Gastrocnemius medialis (tissue), 4 donors: ENCODE measurements at regions not wholly inside any gene's neighbourhood (a gene's known extent, or its start where the extent isn't known, plus 50 kb on each side); places are given as distances from the start of the nearest gene placed in this dataset.

Experiments used
- ATAC-seq, 2 donors: fragments of 150-250 bp; one replicate each; pipeline ENCODE4 v1.9.1; 2016
- DNase-seq, 2 donors: peaks; one replicate each; pipeline ENCODE4 v3.0.0-alpha.2; 2019
- H3K27ac ChIP-seq, 4 donors: fragments of 200-600 bp; sonication (generic); 1 replicate in 1 of 4; 2 replicates in 3 of 4; pipeline ENCODE4 v1.5.1; 2016 to 2018; ENCODE audit warnings: mild to moderate bottlenecking in 2 of 4, moderate library complexity in 1 of 4
- H3K27me3 ChIP-seq, 3 donors: fragments of 200-600 bp; sonication (generic) in 2 of 3; 1 replicate in 1 of 3; 2 replicates in 2 of 3; pipeline versions ENCODE4 v1.5.1 to v1.6.0; 2016 to 2019; ENCODE audit warnings: mild to moderate bottlenecking in 1 of 3, moderate library complexity in 1 of 3
- H3K36me3 ChIP-seq, 2 donors: fragments of 200-600 bp; sonication (generic) in 1 of 2; one replicate each; pipeline ENCODE4 v1.5.1; 2017 to 2018
- H3K4me1 ChIP-seq, 2 donors: fragments of 200-600 bp; sonication (generic) in 1 of 2; one replicate each; pipeline ENCODE4 v1.5.1; 2016 to 2017; ENCODE audit warnings: mild to moderate bottlenecking in 2 of 2
- H3K4me3 ChIP-seq, 4 donors: fragments of 200-600 bp; sonication (generic) in 3 of 4; 1 replicate in 1 of 4; 2 replicates in 3 of 4; pipeline ENCODE4 v1.5.1; 2016 to 2019; ENCODE audit warnings: mild to moderate bottlenecking in 2 of 4
- H3K9me3 ChIP-seq, 3 donors: fragments of 200-600 bp; sonication (generic) in 2 of 3; 1 replicate in 1 of 3; 2 replicates in 2 of 3; pipeline ENCODE4 v1.5.1; 2016 to 2019
- CTCF ChIP-seq, 5 experiments: fragments of 450-650 bp in 3 of 5; fragments of 200-600 bp in 2 of 5; sonication (generic) in 2 of 5; IDR thresholded peaks in 4 of 5; conservative IDR thresholded peaks in 1 of 5; 1 replicate in 4 of 5; 2 replicates in 1 of 5; pipeline ENCODE4 v1.5.1; 2016 to 2019; ENCODE audit warnings: antibody characterized with exemption in 5 of 5, mild to moderate bottlenecking in 3 of 5, moderate library complexity in 3 of 5
- POLR2A ChIP-seq, 2 donors: fragments of 450-650 bp; IDR thresholded peaks; one replicate each; pipeline ENCODE4 v1.6.1; 2017; ENCODE audit warnings: antibody characterized with exemption in 2 of 2, mild to moderate bottlenecking in 2 of 2, moderate library complexity in 2 of 2
- in situ Hi-C, 4 donors: fragments of 200-750 bp; cut with MboI; loops; one replicate each; pipeline versions ENCODE4 v1.15.0 to v1.8.0; 2017; ENCODE audit warnings: low sequenced_read_pairs in 4 of 4
- intact Hi-C: fragments of 100-400 bp; cut with DNase I; formaldehyde crosslinking; loops from one replicate; pipeline ENCODE4 v1.15.1; 2023; ENCODE audit warnings: low total_unique reads

DNA sequence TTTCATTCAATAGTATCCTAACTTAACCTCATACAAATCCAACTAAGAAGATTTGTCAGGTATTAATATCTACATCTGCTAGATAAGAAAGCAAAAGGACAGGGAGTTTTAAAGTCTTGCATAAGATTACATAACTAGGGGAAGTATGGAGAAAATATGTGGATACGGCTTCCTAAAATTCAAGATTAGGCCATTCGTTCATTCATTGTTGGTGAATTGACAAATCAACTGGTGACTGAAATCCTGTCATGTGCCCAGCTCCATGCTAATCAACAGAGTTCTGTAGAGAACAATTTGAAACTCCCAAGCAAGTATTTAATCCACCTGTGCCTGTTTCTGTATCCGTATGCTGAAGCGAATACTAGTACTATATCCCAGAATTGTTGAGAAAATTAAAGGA, 260.9 kb upstream of the USP15 start:
- intact Hi-C loops, result no loop called here
- H3K36me3 ChIP-seq, result no peaks in the 10 kb centered on the region
- DNase-seq, result no peak
- no peaks in the 10 kb centered on the region for H3K4me1 ChIP-seq
- TF ChIP-seq POLR2A (IDR thresholded peaks at IDR 0.05) (no peak), CTCF (IDR thresholded peaks at IDR 0.05 in 4 of 5, conservative IDR thresholded peaks at IDR 0.05 in 1 of 5) (no peak)
- ATAC-seq, result no peak
- H3K27ac ChIP-seq, result no peak overlapping the region
- in situ Hi-C loops, result no loop called here
- H3K27me3 ChIP-seq, result no peaks in the 10 kb centered on the region
- no peak overlapping the region for H3K4me3 ChIP-seq
- H3K9me3 ChIP-seq, result no peaks in the 10 kb centered on the region

DNA sequence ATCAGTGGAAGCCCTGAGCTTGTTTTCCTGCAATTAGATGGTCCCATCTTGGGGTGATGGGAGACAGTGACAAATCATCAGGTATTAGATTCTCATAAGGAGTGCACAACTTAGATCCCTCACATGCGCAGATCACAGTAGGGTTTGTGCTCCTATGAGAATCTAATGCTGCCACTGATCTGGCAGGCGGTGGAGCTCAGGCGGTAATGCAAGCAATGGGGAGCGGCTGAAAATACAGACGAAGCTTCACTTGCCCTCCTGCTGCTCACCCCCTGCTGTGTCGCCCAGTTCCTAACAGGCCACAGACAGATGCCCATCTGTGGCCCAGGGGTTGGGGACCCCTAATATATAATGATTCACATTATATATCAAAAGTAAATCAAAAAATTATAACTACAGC, 258.8 kb upstream of the USP15 start:
- ATAC-seq (no peak), DNase-seq (no peak)
- Histone ChIP-seq H3K36me3 (no peaks in the 10 kb centered on the region), H3K27ac (no peak overlapping the region), H3K9me3 (no peaks in the 10 kb centered on the region), H3K27me3 (no peaks in the 10 kb centered on the region), H3K4me3 (no peak overlapping the region), H3K4me1 (no peaks in the 10 kb centered on the region)
- intact Hi-C loops, result no loop called here
- in situ Hi-C loops, result no loop called here
- no peak for TF ChIP-seq CTCF (IDR thresholded peaks at IDR 0.05 in 4 of 5, conservative IDR thresholded peaks at IDR 0.05 in 1 of 5)
- TF ChIP-seq POLR2A (IDR thresholded peaks at IDR 0.05), result no peak

GRCh38 chr12:62003226-62003625, 257.0 kb upstream of the USP15 start:
- no peak for ATAC-seq
- Histone ChIP-seq H3K9me3 (no peaks in the 10 kb centered on the region), H3K27me3 (no peaks in the 10 kb centered on the region), H3K36me3 (no peaks in the 10 kb centered on the region), H3K4me3 (no peak overlapping the region), H3K4me1 (no peaks in the 10 kb centered on the region), H3K27ac (no peak overlapping the region)
- in situ Hi-C loops (no loop called here), intact Hi-C loops (no loop called here)
- TF ChIP-seq POLR2A (IDR thresholded peaks at IDR 0.05) (no peak), CTCF (IDR thresholded peaks at IDR 0.05 in 4 of 5, conservative IDR thresholded peaks at IDR 0.05 in 1 of 5) (no peak)
- no peak for DNase-seq

DNA sequence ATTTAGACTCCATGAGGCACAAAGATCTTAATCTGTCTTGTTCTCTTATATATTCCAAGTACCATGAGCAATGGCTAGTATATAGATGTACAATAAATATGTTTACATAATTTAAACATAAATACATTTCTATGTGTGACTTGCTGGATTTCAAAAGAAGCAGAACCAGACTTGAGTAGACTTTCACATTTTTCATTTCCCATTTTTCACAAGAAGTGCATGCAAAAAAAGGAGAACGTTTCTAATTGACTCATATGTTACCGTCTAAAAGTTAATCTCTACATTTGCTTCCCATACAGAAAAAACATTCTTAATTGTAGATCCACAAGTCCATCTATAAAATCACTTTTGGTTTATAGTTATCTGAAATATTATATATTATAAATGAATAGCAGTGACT, 256.5 kb upstream of the USP15 start:
- no peak for TF ChIP-seq CTCF (IDR thresholded peaks at IDR 0.05 in 4 of 5, conservative IDR thresholded peaks at IDR 0.05 in 1 of 5)
- no peak for TF ChIP-seq POLR2A (IDR thresholded peaks at IDR 0.05)
- DNase-seq, result no peak
- ATAC-seq, result no peak
- intact Hi-C loops, result no loop called here
- H3K4me1 ChIP-seq, result no peaks in the 10 kb centered on the region
- H3K27ac ChIP-seq, result no peak overlapping the region
- H3K36me3 ChIP-seq, result no peaks in the 10 kb centered on the region
- no peaks in the 10 kb centered on the region for H3K27me3 ChIP-seq
- no peaks in the 10 kb centered on the region for H3K9me3 ChIP-seq
- in situ Hi-C loops, result no loop called here
- H3K4me3 ChIP-seq, result no peak overlapping the region

DNA sequence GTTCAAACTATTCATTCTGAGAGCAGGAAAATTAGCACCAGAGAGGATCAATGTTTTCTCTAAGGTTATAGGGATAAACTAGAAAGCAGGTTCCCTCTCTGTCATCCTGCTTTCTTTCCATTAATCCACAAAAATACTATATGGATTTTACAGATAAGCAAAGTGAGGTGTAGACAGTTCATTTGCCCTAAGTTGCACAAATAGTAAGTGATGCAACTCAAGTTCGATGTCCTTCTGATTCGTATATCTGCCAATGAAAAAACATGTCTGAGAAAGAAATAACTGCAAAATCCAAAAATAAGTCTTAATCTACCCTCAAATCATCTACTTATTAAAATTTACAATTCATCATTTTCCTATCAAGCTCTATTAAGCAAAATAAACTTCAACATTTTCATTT, 254.6 kb upstream of the USP15 start:
- Histone ChIP-seq H3K9me3 (no peaks in the 10 kb centered on the region), H3K36me3 (no peaks in the 10 kb centered on the region), H3K27me3 (no peaks in the 10 kb centered on the region), H3K27ac (no peak overlapping the region), H3K4me1 (no peaks in the 10 kb centered on the region), H3K4me3 (no peak overlapping the region)
- no peak for TF ChIP-seq CTCF (IDR thresholded peaks at IDR 0.05 in 4 of 5, conservative IDR thresholded peaks at IDR 0.05 in 1 of 5)
- no peak for TF ChIP-seq POLR2A (IDR thresholded peaks at IDR 0.05)
- no peak for ATAC-seq
- intact Hi-C loops (no loop called here), in situ Hi-C loops (no loop called here)
- no peak for DNase-seq
